HepG2 (cell line): ENCODE measurements at regions not wholly inside any gene's neighbourhood (a gene's known extent, or its start where the extent isn't known, plus 50 kb on each side); places are given as distances from the start of the nearest gene placed in this dataset.
"Not testable (repeated sequence)": the region's sequence is repeated elsewhere in the genome, so short reads cannot be mapped to it uniquely, and the experiment has no call there.

Source experiments
- ATAC-seq: fragments of 200-7000 bp; cut with Tn5 transposase; 3 replicates; pipeline ENCODE4 v1.9.1; 2020; ENCODE audit warnings: mild to moderate bottlenecking, moderate library complexity
- BruUV-seq: library from RNA; stranded (reverse); fragments of 400-500 nt; replicated peaks from 2 replicates; lab custom pipeline; 2021; lab: Mats Ljungman, UMichigan
- CTCF ChIA-PET: fragments of 300-600 bp; formaldehyde crosslinking; extraction: SDS; loops from one replicate; lab custom pipeline; 2021; ENCODE audit warnings: low total read pairs, inconsistent platforms, low intra/inter-chr PET ratio; lab: Yijun Ruan, JAX
- POLR2A ChIA-PET: fragments of 350-600 bp; sonication (Branson Sonifier 250); formaldehyde crosslinking; loops from one replicate; lab custom pipeline; 2020; ENCODE audit warnings: antibody characterized with exemption, inconsistent platforms; lab: Yijun Ruan, JAX
- DNase-seq: peaks from one replicate; pipeline ENCODE4 v3.0.0-alpha.2; 2015; ENCODE audit warnings: low spot score
- FAIRE-seq: peaks from 3 replicates; lab custom pipeline; 2011; peaks lifted over from hg19 to GRCh38; lab: Jason Lieb, UNC
- H2AFZ ChIP-seq: one replicate; pipeline ENCODE4 v1.6.1; 2011; ENCODE audit warnings: low read length, inconsistent platforms
- H3K27ac ChIP-seq: fragments of 300-600 bp; 3 replicates; pipeline ENCODE4 v1.8.0; 2011; ENCODE audit warnings: mixed run types, mild to moderate bottlenecking, mixed read lengths, low read length, inconsistent platforms; ENCODE audit not compliant: insufficient read depth; ENCODE audit errors: extremely low read length
- H3K27me3 ChIP-seq, 2 experiments: fragments of 200-600 bp in 1 of 2; 2 replicates in 1 of 2; 3 replicates in 1 of 2; pipeline versions ENCODE4 v1.6.0 to v1.8.0; 2011; ENCODE audit warnings: low read length in 2 of 2, mild to moderate bottlenecking in 2 of 2, moderate library complexity in 2 of 2, inconsistent platforms in 1 of 2; ENCODE audit not compliant: insufficient read depth in 2 of 2, control insufficient read depth in 1 of 2
- H3K36me3 ChIP-seq, 2 experiments: fragments of 200-600 bp in 1 of 2; replicated peaks in 1 of 2; 2 replicates in 1 of 2; 3 replicates in 1 of 2; pipeline versions ENCODE4 v1.5.1 to v1.8.0; 2011; ENCODE audit warnings: low read length in 2 of 2, inconsistent platforms in 1 of 2; ENCODE audit not compliant: insufficient read depth in 2 of 2, control insufficient read depth in 1 of 2
- H3K4me1 ChIP-seq: 2 replicates; pipeline ENCODE4 v1.5.1; 2012; ENCODE audit warnings: low read length, inconsistent platforms; ENCODE audit not compliant: insufficient read depth
- H3K4me2 ChIP-seq: 2 replicates; pipeline ENCODE4 v1.6.0; 2011; ENCODE audit warnings: low read depth, low read length, inconsistent platforms
- H3K4me3 ChIP-seq, 3 experiments: fragments of 200-600 bp in 1 of 3; sonication (generic), shearing (Covaris generic) in 1 of 3; replicated peaks in 1 of 3; 2 replicates each; pipeline ENCODE4 v1.5.1; 2011 to 2016; ENCODE audit warnings: low read length in 3 of 3, inconsistent platforms in 2 of 3, low read depth in 2 of 3, mild to moderate bottlenecking in 2 of 3, control low read depth in 1 of 3, mixed read lengths in 1 of 3; ENCODE audit not compliant: insufficient read depth in 1 of 3
- H3K79me2 ChIP-seq: one replicate; pipeline ENCODE4 v1.6.1; 2011; ENCODE audit warnings: low read length, inconsistent platforms; ENCODE audit not compliant: insufficient read depth
- H3K9ac ChIP-seq: 2 replicates; pipeline ENCODE4 v1.6.0; 2011; ENCODE audit warnings: mild to moderate bottlenecking, low read depth, low read length, inconsistent platforms; ENCODE audit not compliant: insufficient read depth
- H3K9me3 ChIP-seq: 2 replicates; pipeline ENCODE4 v1.5.1; 2012; ENCODE audit warnings: mild to moderate bottlenecking, low read length
- H4K20me1 ChIP-seq: 2 replicates; pipeline ENCODE4 v1.6.0; 2011; ENCODE audit warnings: inconsistent platforms, mild to moderate bottlenecking, low read length, moderate library complexity; ENCODE audit not compliant: insufficient read depth
- ADNP ChIP-seq: sonication (generic); formaldehyde crosslinking; IDR thresholded peaks from 2 replicates; pipeline ENCODE4 v1.4.0; 2020; ENCODE audit warnings: missing genetic modification reagents
- EP300 ChIP-seq, 3 experiments: sonication (generic) in 1 of 3; formaldehyde crosslinking in 1 of 3; IDR thresholded peaks; 2 replicates each; pipeline versions ENCODE4 v1.5.1 to v1.6.1; 2011 to 2020; ENCODE audit warnings: low read depth in 2 of 3, low read length in 2 of 3, borderline replicate concordance in 1 of 3, improper control_type of control experiment in 1 of 3, mild to moderate bottlenecking in 1 of 3, missing genetic modification reagents in 1 of 3, moderate library complexity in 1 of 3
- KLF11 ChIP-seq: IDR thresholded peaks from 2 replicates; pipeline ENCODE4 v1.6.1; 2016; ENCODE audit warnings: missing compliant biosample characterization
- MAFK ChIP-seq, 2 experiments: IDR thresholded peaks in 1 of 2; conservative IDR thresholded peaks in 1 of 2; 2 replicates each; pipeline ENCODE4 v1.6.1; 2011; ENCODE audit warnings: improper control_type of control experiment in 2 of 2, low read length in 2 of 2
- MZF1 ChIP-seq: sonication (generic); formaldehyde crosslinking; IDR thresholded peaks from 2 replicates; pipeline ENCODE4 v1.8.1; 2023; ENCODE audit warnings: mild to moderate bottlenecking, missing genetic modification reagents, borderline replicate concordance
- PAWR ChIP-seq: sonication (generic); formaldehyde crosslinking; IDR thresholded peaks from 2 replicates; pipeline ENCODE4 v1.4.0; 2020; ENCODE audit warnings: missing genetic modification reagents, mild to moderate bottlenecking, borderline replicate concordance
- ZFX ChIP-seq: sonication (generic); formaldehyde crosslinking; IDR thresholded peaks from 2 replicates; pipeline ENCODE4 v1.4.0; 2020; ENCODE audit warnings: mild to moderate bottlenecking, low read depth, missing genetic modification reagents, moderate library complexity
- ZNF33B ChIP-seq: sonication (generic); formaldehyde crosslinking; IDR thresholded peaks from 2 replicates; pipeline ENCODE4 v1.5.1; 2020; ENCODE audit warnings: mild to moderate bottlenecking, missing genetic modification reagents
- ZNF460 ChIP-seq: sonication (generic); formaldehyde crosslinking; IDR thresholded peaks from 2 replicates; pipeline ENCODE4 v1.5.1; 2020; ENCODE audit warnings: missing genetic modification reagents, mild to moderate bottlenecking, borderline replicate concordance
- WGBS: methylation state at CpG from one replicate; pipeline ENCODE4 v1.1.6; 2017; ENCODE audit warnings: low lambda C conversion rate; 5-methylcytosine and 5-hydroxymethylcytosine counted together
- in situ Hi-C: cut with HindIII; loops from 2 replicates; pipeline ENCODE4 v1.10.0; 2017; ENCODE audit warnings: low pct_unique_long_range_greater_than_20kb; ENCODE audit not compliant: extremely low pct_ligation_motif_present
- intact Hi-C: fragments of 100-400 bp; cut with micrococcal nuclease; formaldehyde crosslinking; loops from one replicate; pipeline ENCODE4 v1.10.0; 2022; ENCODE audit not compliant: unreplicated experiment
- TF ChIP-seq, protein P1 (sequence below): sonication (generic); formaldehyde crosslinking; IDR thresholded peaks from 2 replicates; pipeline ENCODE4 v1.5.1; 2020; ENCODE audit warnings: mild to moderate bottlenecking, missing genetic modification reagents, moderate library complexity

DNA sequence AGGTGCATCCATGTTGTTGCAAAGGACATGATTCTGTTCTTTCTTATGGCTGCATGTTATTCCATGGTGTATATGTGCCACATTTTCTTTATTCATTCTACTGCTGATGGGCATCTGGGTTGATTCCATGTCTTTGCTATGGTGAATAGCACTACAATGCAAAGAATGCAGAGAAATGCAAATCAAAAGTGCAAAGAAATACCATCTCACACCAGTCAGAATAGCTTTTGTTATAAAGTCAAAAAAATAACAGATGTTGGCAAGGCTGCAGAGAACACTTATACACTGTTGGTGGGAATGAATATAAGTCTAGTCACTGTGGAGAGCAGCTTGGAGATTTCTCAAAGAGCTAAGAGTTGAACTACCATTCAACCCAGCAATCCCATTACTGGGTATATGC, 99.2 kb downstream of the DHRS2 start:
- no peak for ATAC-seq
- BruUV-seq = no TSS peak

DNA sequence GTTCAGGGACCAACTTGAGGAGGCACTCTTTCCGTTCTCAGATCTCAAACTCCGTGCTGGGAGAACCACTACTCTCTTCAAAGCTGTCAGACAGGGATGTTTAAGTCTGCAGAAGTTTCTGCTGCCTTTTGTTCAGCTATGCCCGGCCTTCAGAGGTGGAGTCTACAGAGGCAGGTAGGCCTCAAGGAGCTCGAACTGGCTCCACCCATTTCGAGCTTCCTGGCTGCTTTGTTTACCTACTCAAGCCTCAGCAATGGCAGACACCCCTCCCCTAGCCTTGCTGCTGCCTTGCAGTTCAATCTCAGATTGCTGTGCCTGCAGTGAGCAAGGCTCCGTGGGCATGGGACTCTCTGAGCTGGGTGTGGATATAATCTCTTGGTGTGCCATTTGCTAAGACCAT, 108.2 kb downstream of the DHRS2 start:
- BruUV-seq, H3K27me3 ChIP-seq, H3K27ac ChIP-seq, intact Hi-C loops, H3K36me3 ChIP-seq, POLR2A ChIA-PET, CTCF ChIA-PET, H4K20me1 ChIP-seq, FAIRE-seq, DNase-seq, H3K79me2 ChIP-seq, ATAC-seq, H3K4me2 ChIP-seq, H3K9ac ChIP-seq, in situ Hi-C loops, H2AFZ ChIP-seq, H3K4me1 ChIP-seq, H3K4me3 ChIP-seq: not testable (repeated sequence)
- 4% methylated on average over 6 of the region's 6 CpGs for WGBS
- peaks cover 15% of the 10 kb centered on the region for H3K9me3 ChIP-seq

More for the DNA sequence above, 99.2 kb downstream of the DHRS2 start:
- CTCF ChIA-PET = no interaction called here
- Histone ChIP-seq H3K27me3 (no peaks in the 10 kb centered on the region), H4K20me1 (no peaks in the 10 kb centered on the region), H3K4me3 (no peak overlapping the region), H3K9me3 (peaks cover 7% of the 10 kb centered on the region; the same call in 1 of the 2 replicates), H3K4me1 (peaks cover 2% of the 10 kb centered on the region), H3K27ac (no peak overlapping the region), H2AFZ (no peak overlapping the region), H3K79me2 (no peaks in the 10 kb centered on the region), H3K4me2 (no peak overlapping the region), H3K36me3 (no peaks in the 10 kb centered on the region), H3K9ac (no peak overlapping the region)
- no peak for FAIRE-seq
- POLR2A ChIA-PET = no interaction called here
- intact Hi-C loops = no loop called here
- in situ Hi-C loops = no loop called here
- TF ChIP-seq ADNP (CRISPR knock-in tag) (no peak), PAWR (CRISPR knock-in tag) (no peak), ZFX (no peak), KLF11 (no peak), MAFK (conservative IDR thresholded peaks at IDR 0.05 in 1 of 2, IDR thresholded peaks at IDR 0.05 in 1 of 2; ENCODE audit: low read length in 2 of 2) (no peak), EP300 (IDR thresholded peaks at IDR 0.05; ENCODE audit: low read depth in 2 of 2, low read length in 2 of 2) (no peak), EP300 (CRISPR knock-in tag; IDR thresholded peaks at IDR 0.05; ENCODE audit: borderline replicate concordance) (no peak), ZNF33B (no peak), MZF1 (CRISPR knock-in tag) (no peak), ZNF460 (CRISPR knock-in tag) (no peak)
- TF ChIP-seq, protein P1, sequence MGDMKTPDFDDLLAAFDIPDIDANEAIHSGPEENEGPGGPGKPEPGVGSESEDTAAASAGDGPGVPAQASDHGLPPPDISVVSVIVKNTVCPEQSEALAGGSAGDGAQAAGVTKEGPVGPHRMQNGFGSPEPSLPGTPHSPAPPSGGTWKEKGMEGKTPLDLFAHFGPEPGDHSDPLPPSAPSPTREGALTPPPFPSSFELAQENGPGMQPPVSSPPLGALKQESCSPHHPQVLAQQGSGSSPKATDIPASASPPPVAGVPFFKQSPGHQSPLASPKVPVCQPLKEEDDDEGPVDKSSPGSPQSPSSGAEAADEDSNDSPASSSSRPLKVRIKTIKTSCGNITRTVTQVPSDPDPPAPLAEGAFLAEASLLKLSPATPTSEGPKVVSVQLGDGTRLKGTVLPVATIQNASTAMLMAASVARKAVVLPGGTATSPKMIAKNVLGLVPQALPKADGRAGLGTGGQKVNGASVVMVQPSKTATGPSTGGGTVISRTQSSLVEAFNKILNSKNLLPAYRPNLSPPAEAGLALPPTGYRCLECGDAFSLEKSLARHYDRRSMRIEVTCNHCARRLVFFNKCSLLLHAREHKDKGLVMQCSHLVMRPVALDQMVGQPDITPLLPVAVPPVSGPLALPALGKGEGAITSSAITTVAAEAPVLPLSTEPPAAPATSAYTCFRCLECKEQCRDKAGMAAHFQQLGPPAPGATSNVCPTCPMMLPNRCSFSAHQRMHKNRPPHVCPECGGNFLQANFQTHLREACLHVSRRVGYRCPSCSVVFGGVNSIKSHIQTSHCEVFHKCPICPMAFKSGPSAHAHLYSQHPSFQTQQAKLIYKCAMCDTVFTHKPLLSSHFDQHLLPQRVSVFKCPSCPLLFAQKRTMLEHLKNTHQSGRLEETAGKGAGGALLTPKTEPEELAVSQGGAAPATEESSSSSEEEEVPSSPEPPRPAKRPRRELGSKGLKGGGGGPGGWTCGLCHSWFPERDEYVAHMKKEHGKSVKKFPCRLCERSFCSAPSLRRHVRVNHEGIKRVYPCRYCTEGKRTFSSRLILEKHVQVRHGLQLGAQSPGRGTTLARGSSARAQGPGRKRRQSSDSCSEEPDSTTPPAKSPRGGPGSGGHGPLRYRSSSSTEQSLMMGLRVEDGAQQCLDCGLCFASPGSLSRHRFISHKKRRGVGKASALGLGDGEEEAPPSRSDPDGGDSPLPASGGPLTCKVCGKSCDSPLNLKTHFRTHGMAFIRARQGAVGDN (CRISPR knock-in tag) = no peak
- DNase-seq = no peak
